ENCODE measurements at regions not wholly inside any gene's neighbourhood (a gene's known extent, or its start where the extent isn't known, plus 50 kb on each side); places are given as distances from the start of the nearest gene placed in this dataset.

GRCh38 chr13:105825071-105825470 lies 710.4 kb downstream of the EFNB2 start:
- Histone ChIP-seq H3K79me2 (ENCODE audit: insufficient read depth, low read length) (no peaks in the 10 kb centered on the region), H3K4me3 (replicated peaks in 1 of 2; ENCODE audit: low read depth in 1 of 2, low read length in 2 of 2) (no peak overlapping the region), H3K4me1 (ENCODE audit: control insufficient read depth in 1 of 2, insufficient read depth in 2 of 2, low read length in 2 of 2) (no peaks in the 10 kb centered on the region), H3K27ac (ENCODE audit: low read depth, low read length) (no peak overlapping the region), H2AFZ (ENCODE audit: low read depth, low read length, poor library complexity, severe bottlenecking) (no peak overlapping the region), H4K20me1 (ENCODE audit: insufficient read depth) (no peaks in the 10 kb centered on the region), H3K27me3 (ENCODE audit: insufficient read depth, low read length) (no peaks in the 10 kb centered on the region), H3K36me3 (ENCODE audit: control insufficient read depth in 1 of 2, insufficient read depth in 2 of 2, low read length in 2 of 2) (no peaks in the 10 kb centered on the region), H3K9me3 (ENCODE audit: control insufficient read depth in 1 of 2, insufficient read depth in 1 of 2, low read depth in 1 of 2, low read length in 2 of 2) (no peaks in the 10 kb centered on the region), H3K4me2 (ENCODE audit: low read length) (no peak overlapping the region), H3K9ac (ENCODE audit: low read length) (no peak overlapping the region), H3K9me2 (ENCODE audit: insufficient read depth) (no peaks in the 10 kb centered on the region)
- no TSS peak for BruUV-seq (replicated peaks)
- intact Hi-C loops (cut with micrococcal nuclease) = no loop called here
- ChIA-PET CTCF (no interaction called here), RAD21 (ENCODE audit: low non-redundant PET in 1 of 2, low total read pairs in 2 of 2, uncharacterized antibody in 2 of 2, unreplicated experiment in 2 of 2) (no interaction called here), POLR2A (no interaction called here)
- DNase-seq (ENCODE audit: low read depth, low spot score) (no peak), ATAC-seq (no peak)
- TF ChIP-seq SP1 (IDR thresholded peaks at IDR 0.05; ENCODE audit: low read depth) = no peak
- no peak for TF ChIP-seq EGR1 (IDR thresholded peaks at IDR 0.05; ENCODE audit: low read depth)
- no peak for TF ChIP-seq ELF1 (IDR thresholded peaks at IDR 0.05; ENCODE audit: borderline replicate concordance, low read depth)
- TF ChIP-seq CBX3 (IDR thresholded peaks at IDR 0.05; ENCODE audit: low read depth) = no peak
- no peak for TF ChIP-seq RAD21 (IDR thresholded peaks at IDR 0.05; ENCODE audit: low read depth)
- no peak for TF ChIP-seq SRF (IDR thresholded peaks at IDR 0.05; ENCODE audit: low read depth)
- TF ChIP-seq CTCF (IDR thresholded peaks at IDR 0.05 in 2 of 3, conservative IDR thresholded peaks at IDR 0.05 in 1 of 3; ENCODE audit: borderline replicate concordance in 1 of 3, insufficient read depth in 1 of 3, low read depth in 2 of 3, low read length in 2 of 3) = no peak
- no peak for TF ChIP-seq FOSL1 (IDR thresholded peaks at IDR 0.05; ENCODE audit: low read depth)
- no peak for TF ChIP-seq MAX (IDR thresholded peaks at IDR 0.05)
- no peak for TF ChIP-seq EZH2 (IDR thresholded peaks at IDR 0.05)

GRCh38 chr13:105821337-105821736 lies 714.1 kb downstream of the EFNB2 start:
- no peak overlapping the region for H3K27ac ChIP-seq (ENCODE audit: low read depth, low read length)
- DNase-seq (ENCODE audit: low read depth, low spot score) (no peak), ATAC-seq (no peak)
- no peaks in the 10 kb centered on the region for H4K20me1 ChIP-seq (ENCODE audit: insufficient read depth)
- BruUV-seq (replicated peaks) = no TSS peak
- no peaks in the 10 kb centered on the region for H3K27me3 ChIP-seq (ENCODE audit: insufficient read depth, low read length)
- H3K9me2 ChIP-seq (ENCODE audit: insufficient read depth) = no peaks in the 10 kb centered on the region
- RAD21 ChIA-PET (ENCODE audit: low non-redundant PET in 1 of 2, low total read pairs in 2 of 2, uncharacterized antibody in 2 of 2, unreplicated experiment in 2 of 2) = no interaction called here
- H3K9ac ChIP-seq (ENCODE audit: low read length) = no peak overlapping the region
- no peaks in the 10 kb centered on the region for H3K9me3 ChIP-seq (ENCODE audit: control insufficient read depth in 1 of 2, insufficient read depth in 1 of 2, low read depth in 1 of 2, low read length in 2 of 2)
- TF ChIP-seq JUND (IDR thresholded peaks at IDR 0.05) = no peak
- no peak for TF ChIP-seq EGR1 (IDR thresholded peaks at IDR 0.05; ENCODE audit: low read depth)
- TF ChIP-seq REST (IDR thresholded peaks at IDR 0.05; ENCODE audit: low read depth) = no peak
- no peak for TF ChIP-seq SRF (IDR thresholded peaks at IDR 0.05; ENCODE audit: low read depth)
- TF ChIP-seq FOSL1 (IDR thresholded peaks at IDR 0.05; ENCODE audit: low read depth) = no peak
- no peak for TF ChIP-seq POLR2A (IDR thresholded peaks at IDR 0.05; ENCODE audit: borderline replicate concordance, extremely low read depth, insufficient read depth, insufficient read length)
- no peak overlapping the region for H2AFZ ChIP-seq (ENCODE audit: low read depth, low read length, poor library complexity, severe bottlenecking)
- POLR2A ChIA-PET = no interaction called here
- H3K4me2 ChIP-seq (ENCODE audit: low read length) = no peak overlapping the region
- intact Hi-C loops (cut with micrococcal nuclease) = no loop called here
- no peaks in the 10 kb centered on the region for H3K36me3 ChIP-seq (ENCODE audit: control insufficient read depth in 1 of 2, insufficient read depth in 2 of 2, low read length in 2 of 2)
- CTCF ChIA-PET = no interaction called here
- H3K79me2 ChIP-seq (ENCODE audit: insufficient read depth, low read length) = no peaks in the 10 kb centered on the region
- H3K4me1 ChIP-seq (ENCODE audit: control insufficient read depth in 1 of 2, insufficient read depth in 2 of 2, low read length in 2 of 2) = peaks cover 0 to 4% of the 10 kb centered on the region in 2 experiments; a peak in 1 of 4 replicates
- H3K4me3 ChIP-seq (replicated peaks in 1 of 2; ENCODE audit: low read depth in 1 of 2, low read length in 2 of 2) = no peak overlapping the region

Measured in HCT116 (cell line).